ENCODE measurements at regions not wholly inside any gene's neighbourhood (a gene's known extent, or its start where the extent isn't known, plus 50 kb on each side); places are given as distances from the start of the nearest gene placed in this dataset.

- Histone ChIP-seq H3K27ac (ENCODE audit: extremely low read depth, low read depth, low read length) (no peak overlapping the region), H3K36me3 (ENCODE audit: control insufficient read depth in 2 of 2, insufficient read depth in 1 of 2, low read length in 2 of 2) (no peaks in the 10 kb centered on the region), H3K4me1 (ENCODE audit: control insufficient read depth, insufficient read depth, low read length) (no peaks in the 10 kb centered on the region), H3K9me3 (ENCODE audit: control insufficient read depth, insufficient read depth, low read depth, low read length) (no peaks in the 10 kb centered on the region), H3K4me3 (ENCODE audit: low read depth, low read length) (no peak overlapping the region)
- TF ChIP-seq ZNF776 (tag by site-specific recombination; IDR thresholded peaks at IDR 0.05; ENCODE audit: borderline replicate concordance) (no peak), ZFHX2 (tag by site-specific recombination; conservative IDR thresholded peaks at IDR 0.05) (no peak), KLF16 (tag by site-specific recombination; IDR thresholded peaks at IDR 0.05) (no peak), ZNF530 (tag by site-specific recombination; IDR thresholded peaks at IDR 0.05; ENCODE audit: low read depth) (no peak), ZNF670 (tag by site-specific recombination; IDR thresholded peaks at IDR 0.05; ENCODE audit: low read depth) (no peak), ZNF837 (tag by site-specific recombination; IDR thresholded peaks at IDR 0.05) (no peak), ZSCAN5A (tag by site-specific recombination; IDR thresholded peaks at IDR 0.05) (no peak), ZNF350 (tag by site-specific recombination; IDR thresholded peaks at IDR 0.05) (no peak), AEBP2 (tag by site-specific recombination; IDR thresholded peaks at IDR 0.05; ENCODE audit: borderline replicate concordance) (no peak), ZNF768 (tag by site-specific recombination; IDR thresholded peaks at IDR 0.05) (no peak), ZFP37 (tag by site-specific recombination; IDR thresholded peaks at IDR 0.05) (no peak), ZNF302 (tag by site-specific recombination; IDR thresholded peaks at IDR 0.05; ENCODE audit: low read depth) (no peak), ZIC2 (tag by site-specific recombination; IDR thresholded peaks at IDR 0.05) (no peak), WT1 (tag by site-specific recombination; IDR thresholded peaks at IDR 0.05) (no peak), ZNF239 (tag by site-specific recombination; IDR thresholded peaks at IDR 0.05) (no peak), ZNF16 (tag by site-specific recombination; IDR thresholded peaks at IDR 0.05; ENCODE audit: low read depth) (no peak), ZNF335 (tag by site-specific recombination; conservative IDR thresholded peaks at IDR 0.05) (no peak), ATF2 (tag by site-specific recombination; IDR thresholded peaks at IDR 0.05; ENCODE audit: low read depth) (no peak), ZNF645 (tag by site-specific recombination; IDR thresholded peaks at IDR 0.05) (no peak)
- ChIA-PET CTCF (no interaction called here), POLR2A (no interaction called here)
Observed at GRCh38 chr9:23326597-23326996, 499.4 kb downstream of the ELAVL2 start.

GRCh38 chr9:23341346-23341745 is 484.7 kb downstream of the ELAVL2 start:
- no peak overlapping the region for H3K4me3 ChIP-seq (ENCODE audit: low read depth, low read length)
- no peaks in the 10 kb centered on the region for H3K4me1 ChIP-seq (ENCODE audit: control insufficient read depth, insufficient read depth, low read length)
- TF ChIP-seq GLI2 (tag by site-specific recombination; IDR thresholded peaks at IDR 0.05; ENCODE audit: borderline replicate concordance, low read depth) (no peak), ZNF544 (tag by site-specific recombination; IDR thresholded peaks at IDR 0.05) (no peak), ZNF114 (tag by site-specific recombination; IDR thresholded peaks at IDR 0.05) (no peak), ZNF610 (tag by site-specific recombination; IDR thresholded peaks at IDR 0.05; ENCODE audit: borderline replicate concordance) (no peak), ZNF560 (tag by site-specific recombination; IDR thresholded peaks at IDR 0.05; ENCODE audit: borderline replicate concordance) (no peak), ZNF423 (tag by site-specific recombination; IDR thresholded peaks at IDR 0.05) (no peak), SCRT2 (tag by site-specific recombination; IDR thresholded peaks at IDR 0.05) (no peak), ELK4 (IDR thresholded peaks at IDR 0.05; ENCODE audit: borderline replicate concordance, low read depth, low read length) (no peak)
- no peaks in the 10 kb centered on the region for H3K9me3 ChIP-seq (ENCODE audit: control insufficient read depth, insufficient read depth, low read depth, low read length)
- H3K36me3 ChIP-seq (ENCODE audit: control insufficient read depth in 2 of 2, insufficient read depth in 1 of 2, low read length in 2 of 2): no peaks in the 10 kb centered on the region
- POLR2A ChIA-PET: no interaction called here
- H3K27ac ChIP-seq (ENCODE audit: extremely low read depth, low read depth, low read length): no peak overlapping the region
- CTCF ChIA-PET: interaction anchor here (0.6 kb wide), 1 partner anchor 741 kb away, joined by 5 read pairs; no protein-coding TSS in a partner anchor
